Trophoblast cell (in vitro differentiated cells and primary cell): ENCODE measurements at regions not wholly inside any gene's neighbourhood (a gene's known extent, or its start where the extent isn't known, plus 50 kb on each side); places are given as distances from the start of the nearest gene placed in this dataset.

ENCODE experiments used
- DNase-seq, 2 donors: peaks; one replicate each; pipeline ENCODE4 v3.0.0-alpha.2; 2016
- H2AFZ ChIP-seq: 2 replicates; pipeline ENCODE4 v1.6.1; 2013; ENCODE audit warnings: low read length, moderate library complexity, mild to moderate bottlenecking; ENCODE audit not compliant: insufficient read depth, poor library complexity
- H2AK5ac ChIP-seq: 2 replicates; pipeline ENCODE4 v1.6.1; 2013; ENCODE audit warnings: mild to moderate bottlenecking, low read length
- H2BK120ac ChIP-seq: 2 replicates; pipeline ENCODE4 v1.6.1; 2013; ENCODE audit warnings: low read length, mild to moderate bottlenecking, moderate library complexity; ENCODE audit not compliant: insufficient read depth, poor library complexity
- H2BK12ac ChIP-seq: 2 replicates; pipeline ENCODE4 v1.6.1; 2013; ENCODE audit warnings: mild to moderate bottlenecking, low read length, moderate library complexity
- H2BK5ac ChIP-seq: 2 replicates; pipeline ENCODE4 v1.6.1; 2013; ENCODE audit warnings: low read length, low read depth, moderate library complexity, mild to moderate bottlenecking; ENCODE audit not compliant: poor library complexity
- H3K14ac ChIP-seq: 2 replicates; pipeline ENCODE4 v1.6.1; 2013; ENCODE audit warnings: mild to moderate bottlenecking, low read length
- H3K18ac ChIP-seq: 2 replicates; pipeline ENCODE4 v1.6.1; 2013; ENCODE audit warnings: mild to moderate bottlenecking, low read length
- H3K23ac ChIP-seq: 2 replicates; pipeline ENCODE4 v1.6.1; 2013; ENCODE audit warnings: low read length
- H3K27ac ChIP-seq: 2 replicates; pipeline ENCODE4 v1.5.1; 2013; ENCODE audit warnings: low read depth, mild to moderate bottlenecking, inconsistent platforms, low read length, moderate library complexity
- H3K27me3 ChIP-seq: 2 replicates; pipeline ENCODE4 v1.6.1; 2013; ENCODE audit warnings: inconsistent platforms, mild to moderate bottlenecking, low read length, moderate library complexity; ENCODE audit not compliant: insufficient read depth
- H3K36me3 ChIP-seq, 2 experiments: 1 replicate in 1 of 2; 2 replicates in 1 of 2; pipeline ENCODE4 v1.6.1; 2013; ENCODE audit warnings: low read length in 2 of 2, mild to moderate bottlenecking in 2 of 2, moderate library complexity in 1 of 2; ENCODE audit not compliant: insufficient read depth in 2 of 2, control insufficient read depth in 1 of 2
- H3K4ac ChIP-seq: 2 replicates; pipeline ENCODE4 v1.6.1; 2013; ENCODE audit warnings: low read depth, mild to moderate bottlenecking, low read length, moderate library complexity
- H3K4me1 ChIP-seq, 2 experiments: 1 replicate in 1 of 2; 2 replicates in 1 of 2; pipeline ENCODE4 v1.6.1; 2013; ENCODE audit warnings: low read length in 2 of 2, mild to moderate bottlenecking in 2 of 2, moderate library complexity in 1 of 2; ENCODE audit not compliant: insufficient read depth in 2 of 2, control insufficient read depth in 1 of 2
- H3K4me2 ChIP-seq: 2 replicates; pipeline ENCODE4 v1.6.1; 2013; ENCODE audit warnings: inconsistent platforms, mild to moderate bottlenecking, low read length, moderate library complexity
- H3K4me3 ChIP-seq: 2 replicates; pipeline ENCODE4 v1.5.1; 2013; ENCODE audit warnings: mild to moderate bottlenecking, low read depth, low read length, inconsistent platforms
- H3K79me1 ChIP-seq: one replicate; pipeline ENCODE4 v1.6.1; 2013; ENCODE audit warnings: low read length
- H3K79me2 ChIP-seq: 2 replicates; pipeline ENCODE4 v1.6.1; 2013; ENCODE audit warnings: low read length, mild to moderate bottlenecking; ENCODE audit not compliant: control insufficient read depth, insufficient read depth, poor library complexity
- H3K9ac ChIP-seq: 2 replicates; pipeline ENCODE4 v1.6.1; 2013; ENCODE audit warnings: mild to moderate bottlenecking, low read length
- H3K9me3 ChIP-seq: 2 replicates; pipeline ENCODE4 v1.6.1; 2013; ENCODE audit warnings: low read depth, mild to moderate bottlenecking, control low read depth, inconsistent platforms, low read length; ENCODE audit not compliant: insufficient read depth
- H4K12ac ChIP-seq: 2 replicates; pipeline ENCODE4 v1.6.1; 2013; ENCODE audit warnings: low read depth, mild to moderate bottlenecking, low read length, moderate library complexity
- H4K8ac ChIP-seq: 2 replicates; pipeline ENCODE4 v1.6.1; 2013; ENCODE audit warnings: low read depth, mild to moderate bottlenecking, low read length, moderate library complexity
- H4K91ac ChIP-seq: one replicate; pipeline ENCODE4 v1.6.1; 2013; ENCODE audit warnings: low read depth, mild to moderate bottlenecking, low read length, moderate library complexity
- WGBS: extraction: QIAGEN DNeasy Blood & Tissue Kit; methylation state at CpG from one replicate; pipeline ENCODE4 v1.1.7; 2013; ENCODE audit warnings: missing lambda C conversion rate; ENCODE audit not compliant: insufficient read length, insufficient coverage; ENCODE audit errors: extremely low coverage; 5-methylcytosine and 5-hydroxymethylcytosine counted together

- Histone ChIP-seq H3K4ac (no peak overlapping the region), H2AFZ (no peak overlapping the region), H3K4me2 (peak overlapping the region; percentile 82), H3K79me2 (no peaks in the 10 kb centered on the region), H3K27me3 (peaks cover 33% of the 10 kb centered on the region), H3K14ac (no peak overlapping the region), H2BK5ac (no peak overlapping the region), H2BK120ac (no peak overlapping the region), H4K8ac (no peak overlapping the region), H4K12ac (no peak overlapping the region), H3K4me3 (no peak overlapping the region), H3K23ac (no peak overlapping the region), H2AK5ac (no peak overlapping the region), H3K18ac (no peak overlapping the region), H4K91ac (no peak overlapping the region), H3K9me3 (no peaks in the 10 kb centered on the region), H3K9ac (no peak overlapping the region), H3K27ac (no peak overlapping the region), H2BK12ac (no peak overlapping the region), H3K79me1 (no peaks in the 10 kb centered on the region), H3K36me3 (no peaks in the 10 kb centered on the region), H3K4me1 (peaks cover 8 to 10% of the 10 kb centered on the region in 2 experiments)
- no CpG with 5 or more reads among the region's 89 CpGs for WGBS
- DNase-seq: peak in 1 of 2 donors; percentile 22
Measured at GRCh38 chr15:77819851-77820728, 187.4 kb upstream of the LINGO1 start.

GRCh38 chr15:77819048-77819850, 186.5 kb upstream of the LINGO1 start:
- no CpG with 5 or more reads among the region's 120 CpGs for WGBS
- H3K4me2 ChIP-seq: peak overlapping the region; percentile 82
- no peak overlapping the region for H3K9ac ChIP-seq
- no peak overlapping the region for H4K91ac ChIP-seq
- H3K79me2 ChIP-seq: no peaks in the 10 kb centered on the region
- H3K36me3 ChIP-seq: no peaks in the 10 kb centered on the region
- peaks cover 33% of the 10 kb centered on the region for H3K27me3 ChIP-seq
- H3K23ac ChIP-seq: no peak overlapping the region
- H3K14ac ChIP-seq: no peak overlapping the region
- H3K79me1 ChIP-seq: no peaks in the 10 kb centered on the region
- no peaks in the 10 kb centered on the region for H3K9me3 ChIP-seq
- no peak overlapping the region for H2BK5ac ChIP-seq
- H4K12ac ChIP-seq: no peak overlapping the region
- no peak overlapping the region for H3K27ac ChIP-seq
- H4K8ac ChIP-seq: no peak overlapping the region
- peak overlapping the region; percentile 58 for H2AFZ ChIP-seq
- H3K4ac ChIP-seq: no peak overlapping the region
- H3K18ac ChIP-seq: no peak overlapping the region
- no peak for DNase-seq
- peak overlapping the region; percentile 64 for H3K4me3 ChIP-seq
- H2BK120ac ChIP-seq: no peak overlapping the region
- no peak overlapping the region for H2AK5ac ChIP-seq
- no peak overlapping the region for H2BK12ac ChIP-seq
- peaks cover 8 to 10% of the 10 kb centered on the region in 2 experiments for H3K4me1 ChIP-seq

GRCh38 chr15:77818484-77819047, 185.9 kb upstream of the LINGO1 start:
- Histone ChIP-seq H3K27ac (no peak overlapping the region), H3K79me1 (no peaks in the 10 kb centered on the region), H2BK12ac (no peak overlapping the region), H2AFZ (no peak overlapping the region), H3K18ac (no peak overlapping the region), H3K4ac (no peak overlapping the region), H3K14ac (no peak overlapping the region), H2BK120ac (no peak overlapping the region), H4K8ac (no peak overlapping the region), H3K4me1 (peaks cover 8 to 10% of the 10 kb centered on the region in 2 experiments), H4K91ac (no peak overlapping the region), H2AK5ac (no peak overlapping the region), H3K9me3 (no peaks in the 10 kb centered on the region), H3K27me3 (peaks cover 33% of the 10 kb centered on the region), H3K36me3 (no peaks in the 10 kb centered on the region), H3K4me3 (no peak overlapping the region), H3K9ac (no peak overlapping the region), H3K79me2 (no peaks in the 10 kb centered on the region), H3K23ac (no peak overlapping the region), H4K12ac (no peak overlapping the region), H2BK5ac (no peak overlapping the region), H3K4me2 (peak overlapping the region; percentile 82)
- no peak for DNase-seq
- WGBS: no CpG with 5 or more reads among the region's 50 CpGs

GRCh38 chr15:77817434-77817833, 184.7 kb upstream of the LINGO1 start:
- Histone ChIP-seq H3K4me1 (peaks cover 8 to 10% of the 10 kb centered on the region in 2 experiments), H3K4me3 (no peak overlapping the region), H3K9ac (no peak overlapping the region), H2BK12ac (no peak overlapping the region), H3K79me1 (no peaks in the 10 kb centered on the region), H4K91ac (no peak overlapping the region), H2BK120ac (no peak overlapping the region), H3K4me2 (no peak overlapping the region), H3K27me3 (peaks cover 33% of the 10 kb centered on the region), H3K36me3 (no peaks in the 10 kb centered on the region), H3K9me3 (no peaks in the 10 kb centered on the region), H2AK5ac (no peak overlapping the region), H4K12ac (no peak overlapping the region), H3K14ac (no peak overlapping the region), H3K79me2 (no peaks in the 10 kb centered on the region), H4K8ac (no peak overlapping the region), H3K4ac (no peak overlapping the region), H2BK5ac (no peak overlapping the region), H3K23ac (no peak overlapping the region), H3K27ac (no peak overlapping the region), H3K18ac (no peak overlapping the region), H2AFZ (no peak overlapping the region)
- DNase-seq: no peak
- WGBS: no CpG with 5 or more reads among the region's 9 CpGs
